Astrocyte (in vitro differentiated cells and primary cell): ENCODE measurements at regions not wholly inside any gene's neighbourhood (a gene's known extent, or its start where the extent isn't known, plus 50 kb on each side); places are given as distances from the start of the nearest gene placed in this dataset.

Experiments
- EZH2 ChIP-seq: IDR thresholded peaks from 2 replicates; pipeline ENCODE4 v1.6.1; 2012; ENCODE audit warnings: mild to moderate bottlenecking, low read length, inconsistent platforms; ENCODE audit not compliant: insufficient read depth
- TF ChIP-seq, protein P1 (sequence below): IDR thresholded peaks from 2 replicates; pipeline ENCODE4 v1.5.1; 2011; ENCODE audit warnings: low read depth, mild to moderate bottlenecking, inconsistent platforms, low read length, moderate library complexity; ENCODE audit not compliant: insufficient read depth

DNA sequence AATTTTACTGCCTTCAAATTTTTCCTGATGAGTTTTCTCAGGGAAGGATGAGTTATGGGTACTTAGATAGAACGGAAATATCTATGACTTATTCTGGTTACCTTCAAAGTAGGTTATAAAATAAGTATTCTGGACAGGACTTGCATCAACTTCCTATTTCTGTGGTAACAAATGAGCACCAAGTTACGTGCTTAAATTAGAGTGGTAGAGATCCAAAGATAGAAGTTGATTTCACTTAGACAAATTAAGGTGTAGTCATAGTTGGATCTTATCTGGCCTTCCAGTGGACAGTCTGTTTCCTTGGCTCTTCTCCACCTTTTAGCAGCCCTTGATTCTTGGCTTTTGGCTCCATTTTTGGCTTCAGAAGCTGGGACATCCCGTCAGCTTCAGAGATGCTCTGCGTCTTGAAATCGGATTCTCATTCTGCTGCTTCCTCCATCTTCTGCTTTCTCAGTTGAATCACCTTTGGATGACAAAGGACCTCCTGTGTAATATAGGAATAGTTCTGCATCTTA lies 109.9 kb downstream of the ZNF518B start:
- TF ChIP-seq, protein P1, sequence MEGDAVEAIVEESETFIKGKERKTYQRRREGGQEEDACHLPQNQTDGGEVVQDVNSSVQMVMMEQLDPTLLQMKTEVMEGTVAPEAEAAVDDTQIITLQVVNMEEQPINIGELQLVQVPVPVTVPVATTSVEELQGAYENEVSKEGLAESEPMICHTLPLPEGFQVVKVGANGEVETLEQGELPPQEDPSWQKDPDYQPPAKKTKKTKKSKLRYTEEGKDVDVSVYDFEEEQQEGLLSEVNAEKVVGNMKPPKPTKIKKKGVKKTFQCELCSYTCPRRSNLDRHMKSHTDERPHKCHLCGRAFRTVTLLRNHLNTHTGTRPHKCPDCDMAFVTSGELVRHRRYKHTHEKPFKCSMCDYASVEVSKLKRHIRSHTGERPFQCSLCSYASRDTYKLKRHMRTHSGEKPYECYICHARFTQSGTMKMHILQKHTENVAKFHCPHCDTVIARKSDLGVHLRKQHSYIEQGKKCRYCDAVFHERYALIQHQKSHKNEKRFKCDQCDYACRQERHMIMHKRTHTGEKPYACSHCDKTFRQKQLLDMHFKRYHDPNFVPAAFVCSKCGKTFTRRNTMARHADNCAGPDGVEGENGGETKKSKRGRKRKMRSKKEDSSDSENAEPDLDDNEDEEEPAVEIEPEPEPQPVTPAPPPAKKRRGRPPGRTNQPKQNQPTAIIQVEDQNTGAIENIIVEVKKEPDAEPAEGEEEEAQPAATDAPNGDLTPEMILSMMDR: no peak
- no peak for TF ChIP-seq EZH2
